SK-N-MC (cell line): ENCODE measurements at regions not wholly inside any gene's neighbourhood (a gene's known extent, or its start where the extent isn't known, plus 50 kb on each side); places are given as distances from the start of the nearest gene placed in this dataset.

ENCODE experiments used
- EZH2 ChIP-seq: fragments of 200-600 bp; sonication (generic); IDR thresholded peaks from one replicate; pipeline ENCODE4 v1.6.1; 2017; ENCODE audit warnings: antibody characterized with exemption
- FOXP2 ChIP-seq: optimal IDR thresholded peaks from 2 replicates; pipeline ENCODE3; 2011; ENCODE audit warnings: mild to moderate bottlenecking, moderate library complexity; ENCODE audit not compliant: insufficient read depth; ENCODE audit errors: extremely low read length, control extremely low read depth
- POLR2AphosphoS5 ChIP-seq: IDR thresholded peaks from 2 replicates; pipeline ENCODE4 v1.6.1; 2012; ENCODE audit warnings: mild to moderate bottlenecking, low read depth, low read length, borderline replicate concordance

DNA sequence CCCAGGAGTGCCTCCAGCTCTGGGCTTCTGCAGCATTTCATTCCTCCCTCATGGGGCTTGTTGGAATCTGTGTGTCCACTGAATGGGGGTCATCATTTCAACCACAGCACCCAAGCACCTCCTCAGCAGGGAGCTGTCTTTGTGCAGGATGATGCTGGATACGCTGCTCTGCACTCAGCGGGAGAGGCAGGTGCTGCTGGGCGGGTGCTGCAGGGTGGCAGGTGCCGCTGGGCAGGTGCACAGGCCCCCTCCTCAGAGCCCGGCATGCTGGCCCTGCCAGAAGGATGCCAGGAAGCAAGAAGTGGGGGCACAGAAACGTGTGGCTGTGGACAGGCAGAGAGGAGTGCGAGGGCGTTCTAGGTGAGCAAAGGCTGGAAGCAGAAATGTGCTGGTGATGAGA, 121.8 kb upstream of the VSTM2B start:
- no peak for TF ChIP-seq EZH2
- TF ChIP-seq POLR2AphosphoS5 = no peak
- TF ChIP-seq FOXP2 = no peak
